Activated gamma-delta T cell treated with Interleukin-2 at 50 U/mL for 16 hours (primary cell): ENCODE measurements at regions not wholly inside any gene's neighbourhood (a gene's known extent, or its start where the extent isn't known, plus 50 kb on each side); places are given as distances from the start of the nearest gene placed in this dataset.

Source experiments
- DNase-seq: peaks from one replicate; pipeline ENCODE4 v3.0.0-alpha.2; 2020

- DNase-seq = no peak
Observed at GRCh38 chr14:66121859-66122258, 364.3 kb upstream of the CCDC196 start.

DNA sequence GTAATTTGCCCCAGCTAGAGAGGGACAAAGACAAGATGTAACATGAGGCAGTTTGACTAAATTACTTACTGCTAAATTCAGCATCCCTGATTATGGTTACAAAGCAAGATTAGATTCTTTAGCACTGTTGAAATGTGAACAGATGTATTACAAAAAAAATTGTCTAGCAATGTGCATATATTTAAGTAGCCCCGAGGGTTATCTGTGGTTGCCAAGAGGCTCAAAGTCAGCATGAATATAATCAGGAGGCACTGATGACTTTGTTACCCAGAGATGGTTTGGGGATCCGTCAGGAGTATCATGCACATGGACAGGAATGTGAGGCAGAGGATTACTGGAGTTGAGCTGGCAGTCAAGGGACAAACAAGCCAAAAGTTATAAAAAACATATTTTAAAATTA, 356.9 kb upstream of the CCDC196 start:
- no peak for DNase-seq

DNA sequence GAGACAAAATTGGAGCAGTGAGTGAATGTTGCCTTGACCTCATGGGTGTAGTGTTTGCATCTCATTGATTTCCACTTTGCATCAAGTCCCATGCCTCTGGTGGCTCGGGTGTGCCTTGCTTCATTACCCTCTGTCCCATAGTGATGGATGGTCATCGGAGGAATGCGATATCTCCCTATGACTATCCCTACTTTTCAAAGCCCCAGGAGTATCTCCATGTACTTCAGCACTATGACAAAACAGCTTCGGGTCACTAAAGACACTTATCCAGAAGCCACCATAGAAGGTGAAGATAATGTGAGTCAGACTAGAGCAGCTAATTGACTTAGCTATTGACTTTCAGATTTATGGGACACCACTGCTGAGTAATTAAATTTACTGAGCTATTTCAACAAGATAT, 355.1 kb upstream of the CCDC196 start:
- DNase-seq = no peak

DNA sequence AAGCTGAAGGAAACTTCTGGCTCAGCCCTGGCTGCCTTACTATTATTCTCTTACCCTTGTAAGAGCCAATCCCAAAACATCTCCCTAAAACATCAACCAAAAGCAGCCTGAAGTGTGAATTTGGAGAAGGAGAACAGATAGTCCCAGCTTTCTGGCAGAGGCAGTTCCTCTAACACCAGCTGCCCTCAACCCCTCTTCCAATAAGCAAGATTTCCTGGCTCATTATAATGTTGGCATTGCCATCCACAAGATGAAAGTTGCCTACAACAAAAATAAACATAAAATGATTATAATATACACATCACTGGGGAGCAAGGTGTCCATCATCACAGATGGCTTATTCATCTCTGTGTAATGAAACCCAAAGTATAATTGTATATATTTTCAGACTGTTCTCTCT, 352.5 kb upstream of the CCDC196 start:
- no peak for DNase-seq

- no peak for DNase-seq
Observed at GRCh38 chr14:66135831-66136230, 350.3 kb upstream of the CCDC196 start.

DNA sequence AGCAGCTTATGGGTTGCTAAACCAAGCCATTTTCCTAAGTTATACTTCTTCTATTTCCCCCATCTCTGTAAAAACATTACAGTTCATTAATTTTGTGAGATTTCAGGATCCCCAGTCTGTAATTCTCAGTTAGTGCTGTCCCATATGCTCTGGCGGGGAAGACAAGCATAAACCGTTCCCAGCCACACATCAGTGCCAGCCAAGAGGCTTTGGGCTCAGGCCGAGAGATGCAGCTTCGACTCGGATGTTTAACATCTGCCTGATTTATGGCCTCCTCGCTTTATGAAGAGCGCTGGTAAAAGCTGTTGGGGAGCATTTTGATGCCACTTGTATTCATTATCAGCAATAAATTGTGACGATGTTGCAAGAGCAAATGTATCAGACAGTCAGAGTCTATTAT, 349.1 kb upstream of the CCDC196 start:
- DNase-seq = no peak

DNA sequence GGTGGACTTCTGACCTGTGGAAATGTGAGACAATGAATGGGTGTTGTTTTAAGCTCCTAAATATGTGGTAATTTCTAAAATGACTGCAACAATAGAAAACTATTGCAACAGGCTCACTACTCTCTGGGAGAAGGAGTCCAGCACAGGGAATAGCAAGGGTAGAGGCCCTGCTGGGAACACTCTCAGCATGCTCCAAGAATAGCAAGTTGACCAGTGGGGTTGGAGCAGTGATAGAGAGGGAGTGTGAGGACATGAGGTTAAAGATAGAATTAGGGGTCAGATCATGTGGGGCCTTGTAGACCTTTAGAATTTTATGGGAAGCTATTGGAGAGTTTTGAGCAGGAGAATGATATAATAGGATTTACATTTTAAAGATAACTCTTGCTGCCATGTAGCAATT, 346.7 kb upstream of the CCDC196 start:
- no peak for DNase-seq

- no peak for DNase-seq
Observed at GRCh38 chr14:66140213-66140918, 345.8 kb upstream of the CCDC196 start.

GRCh38 chr14:66140963-66141362, 345.2 kb upstream of the CCDC196 start:
- DNase-seq = no peak

GRCh38 chr14:66141733-66142132, 344.4 kb upstream of the CCDC196 start:
- no peak for DNase-seq

DNA sequence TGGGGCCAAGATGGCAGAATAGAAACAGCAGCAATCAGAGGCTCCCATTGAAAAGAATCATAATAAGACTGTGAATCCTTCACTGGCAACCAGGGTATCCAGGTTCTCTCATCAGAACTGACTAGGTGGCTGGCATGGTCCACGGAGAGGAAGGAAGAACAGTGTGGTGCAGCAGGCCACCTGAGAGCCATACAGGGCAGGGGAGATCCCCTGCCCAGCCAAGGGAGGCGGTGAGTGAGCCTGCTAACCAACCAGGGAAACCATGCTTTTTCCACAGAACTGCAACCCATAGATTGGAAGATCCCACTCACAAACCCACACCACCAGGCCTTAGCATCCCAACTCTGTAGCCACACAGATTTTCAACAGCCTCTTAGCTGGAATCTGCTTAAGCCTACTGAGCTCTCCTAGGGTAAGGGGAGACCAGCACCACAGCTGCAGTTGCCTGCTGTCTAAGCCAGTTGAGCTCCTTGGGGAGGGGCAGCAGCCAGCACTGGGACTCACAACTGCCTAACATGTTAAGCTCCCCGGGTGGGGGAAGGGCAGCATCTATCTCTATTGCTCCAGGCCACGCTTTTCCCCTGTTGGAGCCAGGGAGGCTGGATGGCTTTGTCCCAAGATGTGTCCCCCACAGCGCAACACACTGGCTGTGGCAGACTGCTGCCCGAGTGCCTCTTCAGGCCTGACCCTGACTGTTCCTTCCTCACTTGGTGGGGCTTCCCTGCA, 342.6 kb upstream of the CCDC196 start:
- no peak for DNase-seq

- no peak for DNase-seq
Observed at GRCh38 chr14:66152302-66152701, 333.9 kb upstream of the CCDC196 start.

- no peak for DNase-seq
Observed at GRCh38 chr14:66152747-66153146, 333.4 kb upstream of the CCDC196 start.

DNA sequence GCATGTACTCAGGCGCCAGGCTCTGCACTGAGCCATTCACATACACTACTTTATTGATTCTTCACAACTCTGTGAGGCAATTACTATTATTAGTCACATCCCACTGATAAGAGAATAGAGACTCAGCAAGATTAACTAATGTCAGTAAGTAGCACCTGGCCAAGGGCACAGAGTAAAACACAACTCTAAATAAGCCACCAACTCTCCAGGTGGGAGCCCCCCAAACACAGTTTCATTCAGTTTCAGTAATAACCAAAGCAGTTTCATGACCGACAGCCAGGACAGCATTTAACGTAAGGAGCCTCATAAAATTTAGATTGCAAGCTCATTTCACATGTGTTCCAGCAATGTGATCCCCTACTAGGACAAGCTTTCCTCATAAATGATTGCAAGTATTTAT, 323.1 kb upstream of the CCDC196 start:
- no peak for DNase-seq

DNA sequence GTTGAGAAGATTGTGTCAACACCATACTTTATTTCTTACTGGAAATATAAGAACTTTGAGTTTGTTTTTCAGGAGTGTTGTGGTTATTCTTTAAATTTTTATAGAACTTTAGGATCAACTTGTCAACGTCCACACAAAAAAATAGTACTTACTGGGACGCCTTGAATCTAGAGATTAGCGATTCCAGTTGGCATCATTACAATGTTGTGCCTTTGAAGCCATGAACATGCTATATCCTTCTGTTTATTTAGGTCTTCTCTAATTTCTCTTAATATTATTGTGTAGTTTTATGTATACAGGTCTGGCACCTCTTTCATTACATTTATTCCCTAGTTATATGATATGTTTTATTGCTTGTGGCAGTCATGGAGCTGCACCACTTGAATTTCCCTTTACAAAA, 320.8 kb upstream of the CCDC196 start:
- DNase-seq = no peak

DNA sequence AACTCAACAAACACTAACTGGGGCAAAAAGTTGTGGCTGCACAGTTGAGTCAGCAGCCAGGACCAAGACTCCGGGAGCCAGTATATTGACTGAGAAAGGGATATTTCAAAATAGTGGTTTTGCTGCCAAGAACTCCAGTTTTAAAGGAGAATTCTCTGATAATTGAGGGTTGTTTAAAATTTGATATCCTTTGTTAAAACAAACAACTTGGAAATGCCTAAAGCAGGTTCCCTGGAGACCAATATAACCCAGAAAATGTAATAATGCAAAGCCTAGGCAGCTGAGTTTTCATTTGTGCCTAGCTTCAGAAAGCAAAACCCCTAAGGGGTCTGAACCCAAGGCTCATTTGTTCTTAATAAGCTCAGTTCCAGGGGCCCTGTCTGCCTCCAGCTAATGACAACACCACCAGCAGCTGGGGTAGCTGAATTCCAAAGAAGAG, 311.7 kb upstream of the CCDC196 start:
- no peak for DNase-seq

DNA sequence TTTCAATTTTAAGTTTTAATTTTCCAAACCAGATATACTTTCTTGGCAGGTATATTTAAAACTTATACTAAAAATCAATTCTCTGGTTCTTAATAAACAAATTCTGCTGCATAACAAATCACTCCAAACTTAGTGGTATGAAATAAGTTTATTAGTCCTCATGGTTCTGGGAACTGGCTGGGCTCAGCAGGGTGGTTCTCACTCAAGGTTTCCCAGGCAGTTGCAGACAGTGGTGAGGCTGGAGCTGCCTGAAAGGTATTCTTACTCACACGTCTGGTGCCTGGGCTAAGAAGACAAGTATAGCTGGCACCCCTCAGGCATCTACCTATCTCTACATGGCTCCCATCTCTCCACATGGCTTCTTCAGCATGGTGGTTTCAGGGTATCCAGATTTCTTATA, 308.2 kb upstream of the CCDC196 start:
- no peak for DNase-seq

DNA sequence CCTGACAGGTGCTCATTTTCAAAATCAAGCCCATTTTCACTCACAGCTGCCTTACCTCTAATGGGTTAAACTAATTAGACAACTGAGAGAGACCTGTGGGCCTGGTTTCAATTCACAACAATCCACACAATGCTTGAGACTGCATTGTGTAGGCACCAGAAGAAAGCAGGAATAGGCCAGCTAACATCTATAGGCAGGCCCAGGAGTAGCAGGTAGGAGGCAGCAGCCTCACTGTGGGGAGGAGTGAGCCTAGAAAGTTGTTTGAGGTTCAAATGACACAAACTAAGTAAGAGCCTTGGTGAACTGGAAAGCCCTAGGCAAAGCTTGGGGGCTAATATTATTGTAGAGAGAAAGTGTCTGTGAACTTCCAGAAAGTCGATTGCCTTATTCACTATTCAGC, 289.5 kb upstream of the CCDC196 start:
- no peak for DNase-seq

- no peak for DNase-seq
Observed at GRCh38 chr14:66197276-66197675, 288.9 kb upstream of the CCDC196 start.

GRCh38 chr14:66206554-66206953, 279.6 kb upstream of the CCDC196 start:
- no peak for DNase-seq

DNA sequence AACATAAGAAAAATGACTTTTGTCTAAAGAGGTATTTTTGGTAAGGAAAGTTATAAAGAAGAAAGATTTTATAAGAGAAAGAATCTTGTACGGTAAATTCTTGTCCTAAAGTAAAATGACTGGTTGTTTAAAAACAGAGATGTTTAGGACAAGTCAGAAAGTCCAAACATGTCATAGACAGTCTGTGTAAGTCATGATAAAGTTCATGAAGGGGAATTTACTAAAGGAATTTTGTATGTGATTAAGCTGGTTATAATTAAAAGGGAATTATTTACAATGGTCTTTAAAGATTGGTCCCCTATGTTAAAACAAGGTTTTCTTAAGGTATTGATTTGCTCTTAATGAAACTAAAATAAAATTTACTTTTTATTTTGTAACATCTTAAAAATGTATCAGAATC, 269.4 kb upstream of the CCDC196 start:
- no peak for DNase-seq

- DNase-seq = no peak
Observed at GRCh38 chr14:66219886-66220285, 266.3 kb upstream of the CCDC196 start.

GRCh38 chr14:66224492-66225178, 261.5 kb upstream of the CCDC196 start:
- no peak for DNase-seq

DNA sequence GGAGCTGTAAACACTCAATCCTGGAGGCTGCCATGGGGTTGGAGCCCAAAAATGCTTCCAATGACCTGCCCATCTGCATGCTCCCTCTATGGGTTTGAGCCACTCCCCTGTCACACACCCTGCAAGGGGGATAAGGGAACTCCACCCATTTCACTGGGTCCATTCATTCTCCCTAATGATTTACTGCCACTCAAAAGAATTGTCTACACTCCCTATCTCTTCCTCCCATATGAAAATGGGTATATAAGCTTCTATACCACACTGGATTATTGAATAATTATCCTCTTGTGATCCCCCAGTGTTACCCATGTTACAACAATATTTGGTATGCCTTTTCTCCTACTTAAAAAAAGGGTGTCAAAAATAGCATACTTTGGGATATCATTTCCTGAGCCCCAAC, 260.8 kb upstream of the CCDC196 start:
- DNase-seq = no peak
